HCT116 (cell line): ENCODE measurements at regions not wholly inside any gene's neighbourhood (a gene's known extent, or its start where the extent isn't known, plus 50 kb on each side); places are given as distances from the start of the nearest gene placed in this dataset.

Source experiments
- ATAC-seq: fragments of 200-7000 bp; cut with Tn5 transposase; 2 replicates; pipeline ENCODE4 v1.9.1; 2020; ENCODE audit warnings: mild to moderate bottlenecking, moderate library complexity
- BruUV-seq: library from RNA; stranded (reverse); fragments of 400-500 nt; replicated peaks from 2 replicates; lab custom pipeline; 2021; lab: Mats Ljungman, UMichigan
- CTCF ChIA-PET: fragments of 300-600 bp; sonication (Branson Sonifier 250); formaldehyde crosslinking; loops from one replicate; lab custom pipeline; 2021; ENCODE audit warnings: antibody characterized with exemption; lab: Charles Lee
- POLR2A ChIA-PET: fragments of 300-600, 350-600 bp; sonication (Branson Sonifier 250); formaldehyde crosslinking; loops from one replicate; lab custom pipeline; 2021; ENCODE audit warnings: antibody characterized with exemption; lab: Charles Lee
- RAD21 ChIA-PET, 2 experiments: fragments of 300-600 bp; sonication (Branson Sonifier 250); formaldehyde crosslinking; loops; one replicate each; lab custom pipeline; 2023; ENCODE audit warnings: low total read pairs in 2 of 2; ENCODE audit not compliant: uncharacterized antibody in 2 of 2, unreplicated experiment in 2 of 2, low non-redundant PET in 1 of 2; lab: Charles Lee
- DNase-seq: peaks from one replicate; pipeline ENCODE4 v3.0.0-alpha.2; 2010; ENCODE audit warnings: low read depth, low spot score
- H2AFZ ChIP-seq: fragments of 200-600 bp; shearing (Covaris generic), sonication (generic); 2 replicates; pipeline ENCODE4 v1.6.1; 2017; ENCODE audit warnings: low read depth, mixed run types, mixed read lengths, antibody characterized with exemption, low read length; ENCODE audit not compliant: poor library complexity, severe bottlenecking
- H3K27ac ChIP-seq: 2 replicates; pipeline ENCODE4 v1.5.1; 2012; ENCODE audit warnings: low read depth, low read length
- H3K27me3 ChIP-seq: fragments of 200-600 bp; sonication (generic); 2 replicates; pipeline ENCODE4 v1.6.1; 2016; ENCODE audit warnings: mixed run types, low read length, mixed read lengths; ENCODE audit not compliant: insufficient read depth
- H3K36me3 ChIP-seq, 2 experiments: fragments of 200-500 bp in 1 of 2; fragments of 200-600 bp in 1 of 2; sonication (Bioruptor generic) in 1 of 2; sonication (generic) in 1 of 2; 2 replicates each; pipeline versions ENCODE4 v1.5.1 to v1.6.1; 2014 to 2016; ENCODE audit warnings: low read length in 2 of 2, inconsistent platforms in 1 of 2, mixed read lengths in 1 of 2, mixed run types in 1 of 2; ENCODE audit not compliant: insufficient read depth in 2 of 2, control insufficient read depth in 1 of 2
- H3K4me1 ChIP-seq, 2 experiments: fragments of 200-600 bp in 1 of 2; sonication (generic) in 1 of 2; 2 replicates each; pipeline versions ENCODE4 v1.5.1 to v1.6.1; 2012 to 2017; ENCODE audit warnings: low read length in 2 of 2, inconsistent platforms in 1 of 2, mild to moderate bottlenecking in 1 of 2, mixed read lengths in 1 of 2, mixed run types in 1 of 2, moderate library complexity in 1 of 2; ENCODE audit not compliant: insufficient read depth in 2 of 2, control insufficient read depth in 1 of 2
- H3K4me2 ChIP-seq: fragments of 200-600 bp; sonication (generic); 2 replicates; pipeline ENCODE4 v1.6.1; 2017; ENCODE audit warnings: mixed run types, low read length, mixed read lengths
- H3K4me3 ChIP-seq, 2 experiments: fragments of 200-600 bp in 1 of 2; sonication (generic) in 1 of 2; replicated peaks in 1 of 2; 2 replicates each; pipeline ENCODE4 v1.5.1; 2011 to 2016; ENCODE audit warnings: low read length in 2 of 2, control low read depth in 1 of 2, low read depth in 1 of 2, mild to moderate bottlenecking in 1 of 2, mixed read lengths in 1 of 2, mixed run types in 1 of 2
- H3K79me2 ChIP-seq: fragments of 200-600 bp; sonication (generic); 2 replicates; pipeline ENCODE4 v1.6.1; 2017; ENCODE audit warnings: mild to moderate bottlenecking, mixed run types, low read length, moderate library complexity, mixed read lengths; ENCODE audit not compliant: insufficient read depth
- H3K9ac ChIP-seq: fragments of 200-600 bp; sonication (generic); 2 replicates; pipeline ENCODE4 v1.6.1; 2016; ENCODE audit warnings: low read length, mixed read lengths
- H3K9me2 ChIP-seq: fragments of 200-600 bp; sonication (generic), shearing (Covaris generic); 2 replicates; pipeline ENCODE4 v1.6.1; 2017; ENCODE audit warnings: mixed run types, mild to moderate bottlenecking, moderate library complexity; ENCODE audit not compliant: insufficient read depth
- H3K9me3 ChIP-seq, 2 experiments: fragments of 200-500 bp in 1 of 2; fragments of 200-600 bp in 1 of 2; sonication (Bioruptor generic) in 1 of 2; sonication (generic) in 1 of 2; 2 replicates each; pipeline ENCODE4 v1.6.1; 2014 to 2017; ENCODE audit warnings: low read length in 2 of 2, mixed read lengths in 2 of 2, inconsistent platforms in 1 of 2, low read depth in 1 of 2, mild to moderate bottlenecking in 1 of 2, mixed run types in 1 of 2, moderate library complexity in 1 of 2; ENCODE audit not compliant: control insufficient read depth in 1 of 2, insufficient read depth in 1 of 2
- H4K20me1 ChIP-seq: fragments of 200-600 bp; sonication (generic), shearing (Covaris generic); 2 replicates; pipeline ENCODE4 v1.6.1; 2017; ENCODE audit warnings: mixed run types, mild to moderate bottlenecking, moderate library complexity; ENCODE audit not compliant: insufficient read depth
- ATF3 ChIP-seq: IDR thresholded peaks from 2 replicates; pipeline ENCODE4 v1.6.1; 2012
- CBX3 ChIP-seq: IDR thresholded peaks from 2 replicates; pipeline ENCODE4 v1.6.1; 2012; ENCODE audit warnings: low read depth
- CEBPB ChIP-seq: IDR thresholded peaks from 2 replicates; pipeline ENCODE4 v1.6.1; 2012; ENCODE audit warnings: low read depth
- CTCF ChIP-seq, 3 experiments: fragments of 200-600 bp in 1 of 3; sonication (generic) in 1 of 3; IDR thresholded peaks in 2 of 3; conservative IDR thresholded peaks in 1 of 3; 2 replicates each; pipeline ENCODE4 v1.5.1; 2012 to 2017; ENCODE audit warnings: low read depth in 2 of 3, low read length in 2 of 3, antibody characterized with exemption in 1 of 3, borderline replicate concordance in 1 of 3, control low read depth in 1 of 3, mild to moderate bottlenecking in 1 of 3, mixed read lengths in 1 of 3, mixed run types in 1 of 3, moderate library complexity in 1 of 3; ENCODE audit not compliant: insufficient read depth in 1 of 3
- EGR1 ChIP-seq: IDR thresholded peaks from 2 replicates; pipeline ENCODE4 v1.6.1; 2012; ENCODE audit warnings: low read depth
- EZH2phosphoT487 ChIP-seq: fragments of 200-600 bp; IDR thresholded peaks from 2 replicates; pipeline ENCODE4 v1.6.1; 2018; ENCODE audit warnings: antibody characterized with exemption, borderline replicate concordance
- JUND ChIP-seq: IDR thresholded peaks from 2 replicates; pipeline ENCODE4 v1.6.1; 2012
- MAX ChIP-seq: IDR thresholded peaks from 2 replicates; pipeline ENCODE4 v1.6.1; 2012
- RAD21 ChIP-seq: IDR thresholded peaks from 2 replicates; pipeline ENCODE4 v1.6.1; 2012; ENCODE audit warnings: low read depth, mild to moderate bottlenecking
- REST ChIP-seq: IDR thresholded peaks from 2 replicates; pipeline ENCODE4 v1.6.1; 2012; ENCODE audit warnings: low read depth
- SIN3A ChIP-seq: IDR thresholded peaks from 2 replicates; pipeline ENCODE4 v1.6.1; 2012; ENCODE audit warnings: low read depth
- TCF7L2 ChIP-seq: IDR thresholded peaks from 2 replicates; pipeline ENCODE4 v1.7.0; 2011; ENCODE audit warnings: borderline replicate concordance, inconsistent platforms; ENCODE audit not compliant: insufficient read depth, insufficient read length; ENCODE audit errors: extremely low read depth
- YY1 ChIP-seq: IDR thresholded peaks from 2 replicates; pipeline ENCODE4 v1.6.1; 2011; ENCODE audit warnings: low read length, low read depth, moderate library complexity, mild to moderate bottlenecking; ENCODE audit not compliant: insufficient replicate concordance; ENCODE audit errors: extremely low read depth
- intact Hi-C: fragments of 100-400 bp; cut with micrococcal nuclease; formaldehyde crosslinking; loops from 2 replicates; pipeline ENCODE4 v1.10.0; 2022

- DNase-seq (no peak), ATAC-seq (no peak)
- H3K36me3 ChIP-seq = no peaks in the 10 kb centered on the region
- H3K4me2 ChIP-seq = no peak overlapping the region
- H2AFZ ChIP-seq = no peak overlapping the region
- no peak overlapping the region for H3K4me3 ChIP-seq
- no peak overlapping the region for H3K27ac ChIP-seq
- no peak for TF ChIP-seq REST
- TF ChIP-seq CEBPB = no peak
- TF ChIP-seq EGR1 = no peak
- TF ChIP-seq ATF3 = no peak
- no peak for TF ChIP-seq EZH2phosphoT487
- no peak for TF ChIP-seq TCF7L2
- TF ChIP-seq MAX = no peak
- TF ChIP-seq CTCF (IDR thresholded peaks at IDR 0.05 in 2 of 3, conservative IDR thresholded peaks at IDR 0.05 in 1 of 3; ENCODE audit: borderline replicate concordance in 1 of 3, insufficient read depth in 1 of 3, low read depth in 2 of 3, low read length in 2 of 3) = no peak
- no peak for TF ChIP-seq JUND
- no peak for TF ChIP-seq RAD21
- no peak for TF ChIP-seq CBX3
- no peak for TF ChIP-seq YY1
- no peak for TF ChIP-seq SIN3A
- ChIA-PET POLR2A (no interaction called here), RAD21 (interaction anchor here in 1 of 2 experiments (1.5 kb wide), 1 partner anchor 238 kb away, joined by 3 read pairs; no protein-coding TSS in a partner anchor), CTCF (no interaction called here)
- H3K9ac ChIP-seq = no peak overlapping the region
- peaks cover 3 to 30% of the 10 kb centered on the region in 2 experiments; a peak in 3 of 4 replicates for H3K4me1 ChIP-seq
- no peaks in the 10 kb centered on the region for H3K79me2 ChIP-seq
- H4K20me1 ChIP-seq = no peaks in the 10 kb centered on the region
- H3K9me2 ChIP-seq = no peaks in the 10 kb centered on the region
- no peaks in the 10 kb centered on the region for H3K9me3 ChIP-seq
- no peaks in the 10 kb centered on the region for H3K27me3 ChIP-seq
- intact Hi-C loops = no loop called here
- BruUV-seq = no TSS peak
These were observed 72.3 kb upstream of the TOX2 start for GRCh38 chr20:43842126-43843020.
